ENCODE measurements at regions not wholly inside any gene's neighbourhood (a gene's known extent, or its start where the extent isn't known, plus 50 kb on each side); places are given as distances from the start of the nearest gene placed in this dataset.
"Not testable (repeated sequence)": the region's sequence is repeated elsewhere in the genome, so short reads cannot be mapped to it uniquely, and the experiment has no call there.

DNA sequence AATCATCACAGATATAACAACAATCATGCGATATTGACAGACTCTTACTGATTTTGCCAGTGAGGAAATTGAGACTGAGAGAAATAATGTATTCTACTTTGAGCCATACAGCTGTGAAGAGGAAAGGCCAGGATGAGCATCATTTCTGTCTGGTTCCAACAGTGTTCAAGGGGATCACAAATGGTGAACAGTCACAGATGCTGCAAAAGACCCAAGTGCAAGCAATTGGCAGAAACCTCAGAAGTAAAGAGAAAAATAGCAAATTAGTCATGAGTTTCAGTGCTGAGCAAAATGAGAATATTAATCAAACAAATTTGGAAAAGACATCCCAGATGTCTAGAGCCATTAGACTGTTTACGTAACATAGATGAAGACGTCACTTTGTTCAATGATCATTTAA lies 114.1 kb downstream of the RAB38 start:
- DNase-seq (ENCODE audit: low read depth): no peak

GRCh38 chr11:88059326-88059725 lies 115.9 kb downstream of the RAB38 start:
- DNase-seq (ENCODE audit: low read depth): peak; percentile 12

DNA sequence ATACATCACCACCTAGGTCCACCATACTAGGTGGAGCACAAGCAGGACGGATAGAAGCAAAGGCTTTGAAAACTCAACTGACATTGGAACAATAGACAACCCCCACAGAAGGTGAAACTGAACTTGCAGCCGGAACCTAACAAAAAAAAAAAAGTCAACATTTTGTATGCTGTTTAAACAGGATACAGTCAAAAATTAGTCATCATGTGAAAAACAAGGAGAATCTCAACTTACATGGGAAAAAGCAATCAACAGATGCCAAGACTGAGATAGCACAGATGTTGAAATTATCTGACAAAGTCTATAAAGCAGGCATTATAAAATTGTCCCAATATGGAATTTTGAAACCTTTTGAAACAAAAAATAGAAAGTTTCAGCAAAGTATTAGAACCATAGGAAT lies 123.8 kb downstream of the RAB38 start:
- DNase-seq (ENCODE audit: low read depth): peak; percentile 31

- no peak for DNase-seq (ENCODE audit: low read depth)
Observed at GRCh38 chr11:88050247-88050646, 125.0 kb downstream of the RAB38 start.

DNA sequence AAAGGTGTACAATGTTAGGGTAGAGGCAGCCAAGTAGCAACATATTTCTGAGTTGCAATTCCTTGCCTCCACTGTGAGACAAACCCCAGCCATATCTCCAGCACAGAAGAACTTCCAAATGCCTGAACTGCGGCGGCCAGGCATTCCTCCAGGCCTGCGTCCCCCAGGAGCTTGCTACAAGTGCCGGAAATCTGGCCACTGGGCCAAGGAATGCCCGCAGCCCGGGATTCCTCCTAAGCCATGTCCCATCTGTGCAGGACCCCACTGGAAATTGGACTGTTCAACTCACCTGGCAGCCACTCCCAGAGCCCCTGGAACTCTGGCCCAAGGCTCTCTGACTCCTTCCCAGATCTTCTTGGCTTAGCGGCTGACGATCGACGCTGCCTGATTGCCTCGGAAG lies 130.0 kb downstream of the RAB38 start:
- not testable (repeated sequence) for DNase-seq (ENCODE audit: low read depth)

GRCh38 chr11:88044658-88045057 lies 130.6 kb downstream of the RAB38 start:
- not testable (repeated sequence) for DNase-seq (ENCODE audit: low read depth)

DNA sequence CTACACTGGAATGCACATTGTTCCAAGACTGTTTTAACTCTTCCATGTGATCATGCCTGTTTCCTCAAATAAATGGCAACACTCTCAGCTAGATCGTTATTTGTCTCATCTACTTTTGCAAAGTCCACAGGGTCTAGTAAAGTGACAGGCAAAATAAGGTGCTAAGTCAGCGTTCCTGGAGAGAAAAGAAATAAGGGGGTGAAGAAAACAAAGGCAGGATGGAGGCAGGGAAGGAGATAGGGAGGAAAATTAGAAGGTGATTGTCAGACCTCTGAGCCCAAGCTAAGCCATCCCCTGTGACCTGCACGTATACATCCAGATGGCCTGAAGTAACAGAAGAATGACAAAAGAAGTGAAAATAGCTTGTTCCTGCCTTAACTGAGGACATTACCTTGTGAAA lies 132.1 kb downstream of the RAB38 start:
- DNase-seq (ENCODE audit: low read depth): no peak

DNA sequence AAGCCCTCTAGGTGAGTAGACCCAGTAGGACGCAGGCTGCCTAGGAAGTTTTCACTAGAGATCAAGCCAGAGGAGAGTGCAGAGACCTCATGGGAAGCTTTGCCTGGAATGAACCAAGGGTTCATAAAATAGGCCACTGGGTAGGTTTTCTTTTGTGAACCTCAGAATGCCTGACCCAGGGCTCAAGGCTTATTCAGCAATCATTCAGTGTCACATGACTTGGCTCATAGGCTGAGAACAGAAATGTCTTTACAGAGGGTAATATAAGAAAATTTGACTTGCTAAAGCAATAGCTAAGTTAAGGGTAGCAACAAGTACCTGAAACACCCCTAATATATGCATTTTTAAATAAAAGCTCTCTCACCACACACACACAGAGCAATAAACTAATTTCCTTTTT lies 132.6 kb downstream of the RAB38 start:
- no peak for DNase-seq (ENCODE audit: low read depth)

DNA sequence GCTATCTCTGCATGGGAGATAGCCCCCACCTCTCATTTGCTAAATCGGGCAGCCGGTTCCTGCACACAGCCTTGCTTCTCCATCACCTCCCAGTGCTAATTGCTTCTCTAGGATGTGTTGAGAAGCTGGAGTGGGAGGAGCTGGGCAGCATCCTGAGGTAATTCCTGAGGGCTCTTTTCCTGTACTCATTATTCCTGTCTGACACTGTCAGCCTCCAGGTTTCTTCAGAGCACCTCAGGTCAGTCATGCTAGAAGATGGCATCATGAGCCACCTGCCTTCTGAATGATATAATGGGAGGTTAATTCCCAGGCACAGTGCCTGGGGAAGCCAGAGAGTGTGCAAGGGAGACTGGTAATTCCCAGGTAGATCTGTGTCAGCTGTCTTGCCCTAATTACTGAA lies 133.0 kb downstream of the RAB38 start:
- no peak for DNase-seq (ENCODE audit: low read depth)

- DNase-seq (ENCODE audit: low read depth): no peak
Observed at GRCh38 chr11:88041679-88042078, 133.6 kb downstream of the RAB38 start.

DNA sequence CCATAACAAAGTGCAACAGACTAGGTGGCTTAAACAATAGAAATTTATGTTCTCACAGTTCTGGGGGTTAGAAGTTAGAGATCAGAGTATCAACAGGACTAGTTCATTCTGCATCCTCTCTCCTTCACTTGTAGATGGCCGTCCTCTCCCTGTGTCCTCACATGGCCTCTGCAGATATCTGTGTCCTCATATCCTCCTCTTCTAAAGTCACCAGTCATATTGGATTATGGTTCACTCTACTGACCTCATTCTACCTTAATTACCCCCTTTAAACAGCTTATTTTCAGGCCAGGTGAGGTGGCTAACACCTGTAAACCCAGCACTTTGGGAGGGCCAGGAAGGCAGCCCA lies 135.1 kb downstream of the RAB38 start:
- DNase-seq (ENCODE audit: low read depth): no peak

GRCh38 chr11:88039476-88040147 lies 135.6 kb downstream of the RAB38 start:
- DNase-seq (ENCODE audit: low read depth): no peak

GRCh38 chr11:88038063-88038462 lies 137.2 kb downstream of the RAB38 start:
- no peak for DNase-seq (ENCODE audit: low read depth)

GRCh38 chr11:88036701-88037100 lies 138.5 kb downstream of the RAB38 start:
- DNase-seq (ENCODE audit: low read depth): no peak

GRCh38 chr11:88035271-88035670 lies 140.0 kb downstream of the RAB38 start:
- DNase-seq (ENCODE audit: low read depth): no peak

GRCh38 chr11:88017666-88018065 lies 157.6 kb downstream of the RAB38 start:
- DNase-seq (ENCODE audit: low read depth): no peak

- DNase-seq (ENCODE audit: low read depth): peak; percentile 85
Observed at GRCh38 chr11:88016392-88017170, 158.7 kb downstream of the RAB38 start.

- DNase-seq (ENCODE audit: low read depth): no peak
Observed at GRCh38 chr11:88015170-88015569, 160.1 kb downstream of the RAB38 start.

GRCh38 chr11:88013508-88014065 lies 161.7 kb downstream of the RAB38 start:
- no peak for DNase-seq (ENCODE audit: low read depth)

DNA sequence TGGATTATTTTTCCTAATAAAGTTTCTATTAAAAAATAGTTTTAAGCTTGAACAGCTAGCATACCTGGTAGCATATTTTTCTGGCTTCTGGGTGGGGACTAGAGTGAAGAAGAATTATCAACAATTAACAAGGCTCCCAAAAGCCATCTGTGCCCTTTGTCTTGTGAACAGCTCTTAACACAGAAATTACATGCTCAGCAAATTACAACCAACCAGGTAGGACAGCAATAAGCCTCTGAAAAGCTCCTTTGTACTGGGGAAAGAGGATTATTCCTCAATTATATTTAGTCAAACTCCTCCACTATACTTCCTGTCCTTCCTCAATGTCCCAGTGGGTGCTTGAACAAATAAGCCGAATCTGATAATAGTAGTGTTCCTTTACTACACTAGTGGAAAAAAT lies 162.8 kb downstream of the RAB38 start:
- no peak for DNase-seq (ENCODE audit: low read depth)

DNA sequence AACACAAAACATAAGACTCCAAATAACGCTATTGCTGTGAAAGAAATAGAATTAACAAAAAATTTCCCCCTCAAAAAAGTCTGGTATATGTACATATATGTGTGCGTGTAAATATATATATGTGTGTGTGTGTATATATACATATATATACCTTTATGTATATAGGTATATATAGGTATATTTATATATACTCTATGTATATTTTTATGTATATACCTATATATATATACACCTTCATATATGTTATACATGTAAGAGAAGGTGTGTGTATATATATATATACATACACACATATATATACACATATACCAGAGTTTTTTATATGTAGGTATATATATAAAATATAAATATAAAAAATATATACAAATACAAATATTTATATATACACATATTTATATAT lies 199.2 kb downstream of the RAB38 start:
- DNase-seq (ENCODE audit: low read depth): no peak

DNA sequence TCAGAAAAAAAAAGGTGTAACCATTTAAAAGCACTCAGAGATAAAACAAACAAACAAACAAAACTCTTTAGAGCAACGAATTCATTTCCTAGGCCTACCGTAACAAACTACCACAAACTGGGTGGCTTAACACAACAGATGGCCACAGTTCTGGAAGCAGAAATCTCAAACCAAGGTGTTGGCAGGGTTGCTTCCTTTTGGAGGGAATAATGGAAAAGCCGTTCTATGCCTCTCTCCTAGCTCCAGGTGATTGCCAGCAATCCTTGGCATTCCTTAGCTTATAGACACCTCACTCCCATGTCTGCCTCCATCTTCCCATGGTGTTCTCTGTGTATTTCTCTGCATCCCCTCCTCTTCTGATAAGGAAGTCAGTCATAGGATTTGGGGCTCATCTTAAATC lies 200.4 kb downstream of the RAB38 start:
- no peak for DNase-seq (ENCODE audit: low read depth)

- DNase-seq (ENCODE audit: low read depth): no peak
Observed at GRCh38 chr11:87972133-87972532, 203.1 kb downstream of the RAB38 start.

DNA sequence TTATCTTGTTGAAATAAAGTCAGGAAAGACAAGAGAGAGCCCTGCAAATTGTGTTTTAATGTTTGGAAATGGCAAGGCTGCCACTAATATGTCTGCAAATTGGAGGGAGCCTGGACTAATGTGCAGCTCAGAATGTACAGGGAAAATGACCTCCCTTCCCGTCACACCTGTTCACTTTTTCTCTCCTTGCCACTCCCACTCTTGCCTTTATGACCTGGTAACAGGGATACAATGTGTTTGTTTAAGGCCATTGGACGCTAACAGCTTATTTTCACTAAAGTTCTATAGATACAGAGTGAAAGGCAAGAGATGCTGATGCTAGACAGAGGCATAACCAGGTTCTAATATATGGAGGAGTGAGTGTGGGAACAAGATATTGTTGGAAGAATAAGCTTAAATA lies 203.9 kb downstream of the RAB38 start:
- DNase-seq (ENCODE audit: low read depth): no peak
